ENCODE measurements at regions not wholly inside any gene's neighbourhood (a gene's known extent, or its start where the extent isn't known, plus 50 kb on each side); places are given as distances from the start of the nearest gene placed in this dataset.

DNA sequence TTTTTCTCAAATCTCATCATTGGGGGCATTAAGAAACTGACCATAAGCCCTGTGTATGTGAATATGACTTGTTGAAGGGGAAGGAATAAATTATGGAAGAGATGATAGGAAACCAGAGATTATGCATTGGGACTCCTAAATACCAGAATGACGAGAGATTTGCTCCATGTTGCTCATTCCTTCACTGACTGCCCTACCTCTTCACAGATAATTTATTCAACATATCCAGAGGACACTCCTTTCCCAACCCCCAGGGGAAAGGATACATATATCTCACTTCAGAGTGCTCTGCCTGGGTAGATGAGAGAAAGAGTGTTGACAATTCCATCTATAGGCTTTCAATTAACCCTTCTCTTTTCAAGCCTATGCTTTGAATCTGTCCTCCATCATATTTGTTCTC, 145.3 kb upstream of the RHOBTB1 start:
- DNase-seq (no peak), ATAC-seq (no peak)

DNA sequence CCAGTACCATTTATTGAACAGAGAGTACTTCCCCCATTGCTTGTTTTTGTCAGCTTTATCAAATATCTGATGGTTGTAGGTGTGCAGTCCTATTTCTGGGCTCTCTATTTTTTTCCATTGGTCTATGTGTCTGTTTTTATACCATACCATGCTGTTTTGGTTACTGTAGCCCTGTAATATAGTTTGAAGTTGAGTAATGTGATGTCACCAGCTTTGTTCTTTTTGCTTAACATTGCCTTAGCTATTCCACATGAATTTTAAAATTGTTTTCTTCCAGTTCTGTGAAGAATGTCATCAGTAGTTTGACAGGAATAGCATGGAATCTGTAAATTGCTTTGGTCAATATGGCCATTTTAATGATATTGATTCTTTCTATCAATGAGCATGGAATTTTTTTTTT, 140.5 kb upstream of the RHOBTB1 start:
- no peak for DNase-seq
- no peak for ATAC-seq

DNA sequence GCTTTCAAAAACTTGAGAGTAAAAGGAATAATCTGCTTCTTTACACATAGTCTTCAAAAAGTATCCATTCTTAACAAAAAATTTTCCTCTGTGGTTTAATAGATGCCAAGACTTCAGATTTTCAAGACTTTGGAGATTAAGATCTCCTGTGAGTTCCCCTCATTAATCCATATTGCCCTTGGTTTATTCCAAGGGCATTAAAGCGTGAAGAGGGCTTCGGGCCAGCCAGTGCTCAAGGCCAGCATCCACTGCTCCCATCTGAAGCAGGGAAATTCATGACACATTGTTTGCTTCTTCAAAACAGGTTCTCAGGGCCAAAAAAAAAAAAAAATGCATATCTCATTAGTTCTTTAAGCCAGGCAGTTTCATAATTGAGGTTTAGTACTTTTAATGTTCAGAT, 137.3 kb upstream of the RHOBTB1 start:
- ATAC-seq (no peak), DNase-seq (no peak)

DNA sequence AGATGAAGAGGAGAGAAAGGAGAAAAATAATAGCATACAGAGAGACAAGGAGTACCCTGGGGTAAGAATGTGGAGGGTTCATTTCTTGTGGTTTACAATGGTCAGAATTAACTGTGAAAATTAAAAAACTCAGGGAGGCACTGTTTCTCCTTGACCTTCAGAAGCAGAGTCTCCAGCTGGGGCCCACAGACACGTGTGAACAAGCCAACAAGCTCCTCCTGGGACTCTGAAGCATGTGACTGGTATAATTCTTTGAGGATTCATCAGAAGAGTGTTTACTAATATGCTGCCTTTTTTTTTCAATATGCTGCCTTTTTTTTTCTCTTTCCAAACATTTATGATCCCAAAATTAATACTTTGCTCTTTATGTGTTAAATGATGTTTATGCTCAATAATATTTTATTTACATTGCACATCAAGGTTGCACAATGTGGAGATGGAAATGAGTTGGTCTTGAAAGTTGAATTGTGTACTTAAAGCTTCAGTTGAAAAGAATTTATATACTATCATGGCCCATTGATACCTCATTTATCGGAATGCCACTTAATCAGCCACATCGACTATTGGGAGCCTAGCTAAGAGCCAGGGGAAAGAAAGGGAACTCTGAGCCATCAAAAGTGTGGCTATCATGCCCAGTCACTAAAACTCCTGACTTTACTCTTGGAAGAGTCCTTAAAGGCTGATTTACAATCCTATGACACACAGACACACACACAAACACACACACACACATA, 134.7 kb upstream of the RHOBTB1 start:
- DNase-seq: no peak

DNA sequence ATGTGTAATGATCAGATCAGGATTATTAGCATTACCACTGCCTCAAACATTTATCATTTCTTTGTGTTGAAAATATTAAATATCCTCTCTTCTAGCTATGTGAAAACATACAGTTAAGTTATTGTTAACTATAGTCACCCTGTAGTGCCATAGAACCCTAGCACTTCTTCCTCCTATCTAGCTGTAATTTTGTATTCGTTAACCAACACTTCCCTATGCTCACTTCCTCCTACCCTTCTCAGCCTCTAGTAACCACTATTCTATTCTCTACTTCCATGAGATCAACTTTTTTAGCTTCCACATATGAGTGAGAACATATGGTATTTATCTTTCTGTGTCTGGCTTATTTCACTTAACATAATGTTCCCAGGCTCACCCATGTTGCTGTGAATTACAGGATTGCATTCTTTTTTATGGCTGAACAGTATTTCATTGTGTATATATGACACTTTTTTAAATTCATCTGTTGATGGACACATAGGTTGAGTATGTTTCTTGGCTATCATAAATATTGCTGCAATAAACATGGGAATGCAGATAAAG, 132.7 kb upstream of the RHOBTB1 start:
- ATAC-seq (no peak), DNase-seq (no peak)

More for the DNA sequence above, 134.7 kb upstream of the RHOBTB1 start:
- ATAC-seq: no peak

DNA sequence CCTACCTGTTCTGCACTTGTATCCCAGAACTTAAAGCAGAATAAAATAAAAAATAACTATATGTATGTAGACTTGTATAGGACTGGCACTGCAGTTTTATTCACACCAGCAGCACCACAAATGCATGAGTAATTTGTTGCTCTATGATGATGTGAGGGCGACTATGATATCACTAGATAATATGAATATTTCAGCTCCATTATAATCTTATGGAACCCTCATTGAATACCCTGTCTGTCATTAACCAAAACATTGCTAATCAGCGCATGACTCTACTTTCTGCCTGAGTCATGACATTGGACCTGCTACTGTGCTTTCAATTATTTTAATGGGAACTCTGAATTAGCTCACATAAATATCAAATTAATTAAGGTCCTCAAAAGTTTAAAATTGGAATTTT, 129.4 kb upstream of the RHOBTB1 start:
- ATAC-seq (no peak), DNase-seq (no peak)

DNA sequence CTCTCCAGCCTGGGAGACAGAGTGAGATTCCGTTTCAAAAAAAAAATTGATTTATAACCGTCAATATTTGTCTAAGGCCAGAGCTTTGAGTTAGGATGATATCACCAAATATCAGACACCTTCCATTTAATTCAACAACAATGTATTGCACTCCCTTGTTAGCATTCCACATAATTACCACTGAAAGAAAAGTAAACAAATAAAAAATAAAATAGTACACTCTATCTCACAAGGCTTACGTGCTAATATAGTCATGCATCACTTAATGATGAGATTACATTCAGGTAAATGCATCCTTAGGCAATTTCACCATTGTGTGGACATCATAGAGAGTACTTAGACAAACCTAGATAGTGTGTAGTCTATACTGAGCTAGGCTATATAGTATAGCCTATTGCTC, 127.6 kb upstream of the RHOBTB1 start:
- DNase-seq: no peak
- no peak for ATAC-seq

DNA sequence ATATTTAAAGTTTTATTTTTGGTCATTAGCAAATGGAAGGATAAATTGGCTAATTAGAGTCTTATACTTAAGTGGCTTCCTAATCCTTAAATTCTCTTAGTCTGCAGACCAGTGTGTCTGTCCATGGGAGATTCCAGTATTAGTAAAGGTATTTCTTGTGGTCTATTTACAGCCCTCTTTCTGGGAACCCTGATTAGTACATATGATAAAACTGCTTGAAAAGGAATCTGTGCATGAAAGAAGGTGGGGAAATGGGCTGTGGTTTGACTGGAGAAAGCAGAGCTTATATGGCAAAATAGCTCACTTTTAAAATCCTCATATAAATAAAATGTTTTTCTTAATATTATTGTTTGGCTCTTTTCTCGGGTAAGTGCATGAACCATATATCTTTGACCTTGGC, 124.5 kb upstream of the RHOBTB1 start:
- no peak for DNase-seq
- no peak for ATAC-seq

DNA sequence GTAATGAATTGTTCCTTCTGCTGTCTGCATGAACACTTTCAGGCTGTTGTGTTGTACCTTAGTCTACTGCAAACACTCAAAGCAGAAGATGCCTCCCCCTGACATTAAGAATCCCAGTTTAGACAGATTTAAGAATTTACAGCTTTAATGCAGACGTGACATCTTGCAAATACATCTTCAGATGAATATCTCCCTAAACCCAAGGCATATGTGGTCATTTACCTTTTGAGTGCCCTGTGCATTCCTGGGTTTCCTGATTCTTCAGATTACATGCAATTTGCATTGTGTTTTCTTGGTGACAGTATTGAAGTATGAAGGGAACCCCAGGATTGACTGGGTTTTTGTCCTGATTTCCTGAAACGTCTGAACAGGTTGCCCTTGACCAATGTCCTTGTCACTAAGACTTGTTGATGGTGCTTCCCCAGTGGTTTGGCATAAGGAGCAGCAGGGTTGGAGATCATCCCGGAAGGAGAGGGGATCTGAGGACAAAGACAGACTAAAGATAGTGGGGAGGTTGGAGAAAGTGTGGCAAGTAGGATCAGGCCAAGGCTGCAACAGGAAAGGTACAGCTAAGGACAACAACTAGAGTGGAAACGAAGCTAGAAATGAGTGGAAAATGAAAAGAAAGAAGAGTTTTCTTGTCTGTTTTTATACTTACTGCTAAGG, 123.8 kb upstream of the RHOBTB1 start:
- DNase-seq (no peak), ATAC-seq (no peak)

DNA sequence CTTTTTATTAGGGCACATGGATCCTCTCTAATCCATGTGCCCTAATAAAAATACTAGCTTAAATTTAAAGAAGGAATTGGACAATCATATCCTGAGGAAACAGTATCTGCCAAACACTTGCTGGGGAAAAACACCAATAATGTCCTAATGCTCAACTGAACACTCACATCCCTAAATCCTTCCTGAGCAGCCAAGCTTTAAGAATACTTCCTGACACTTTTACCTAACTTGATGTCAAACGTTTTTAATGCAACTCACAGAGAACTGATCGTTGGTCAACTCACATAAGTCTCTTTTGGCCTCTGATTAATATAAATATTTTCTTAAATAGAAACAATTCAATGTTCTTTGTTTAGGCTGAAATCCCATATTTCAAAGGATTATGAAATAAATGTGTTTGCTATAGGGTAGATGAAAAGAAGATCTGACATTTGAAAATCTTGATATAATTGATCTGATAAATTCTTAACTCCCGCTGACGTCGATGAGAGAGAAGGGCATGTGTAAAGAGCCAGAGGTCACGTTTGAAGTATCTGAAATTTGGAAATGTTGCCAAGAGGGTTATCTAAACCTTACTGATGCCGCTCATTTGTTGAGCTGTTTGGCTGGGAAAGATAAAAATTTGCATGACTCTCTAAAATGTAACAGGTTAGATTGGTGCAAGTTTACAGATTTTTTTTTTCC, 122.8 kb upstream of the RHOBTB1 start:
- DNase-seq (no peak), ATAC-seq (no peak)

DNA sequence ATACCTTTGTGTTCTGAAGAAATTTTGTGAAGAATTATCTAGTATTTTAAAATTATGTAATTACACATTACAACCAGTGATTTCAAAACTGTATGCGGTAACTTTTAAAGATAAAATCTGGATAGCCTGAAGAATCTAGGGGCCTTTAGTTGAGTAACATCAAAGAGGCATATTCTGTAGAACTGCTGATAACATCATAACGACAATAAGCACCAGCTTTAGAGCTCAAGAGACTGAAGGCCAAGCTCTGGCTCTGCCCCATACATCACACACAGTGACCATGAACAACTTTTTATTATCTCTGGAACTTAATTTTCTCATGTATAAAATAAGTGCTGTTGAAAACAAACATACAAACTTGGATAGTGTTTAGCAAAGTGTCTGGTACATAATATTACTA, 121.1 kb upstream of the RHOBTB1 start:
- DNase-seq (no peak), ATAC-seq (no peak)

DNA sequence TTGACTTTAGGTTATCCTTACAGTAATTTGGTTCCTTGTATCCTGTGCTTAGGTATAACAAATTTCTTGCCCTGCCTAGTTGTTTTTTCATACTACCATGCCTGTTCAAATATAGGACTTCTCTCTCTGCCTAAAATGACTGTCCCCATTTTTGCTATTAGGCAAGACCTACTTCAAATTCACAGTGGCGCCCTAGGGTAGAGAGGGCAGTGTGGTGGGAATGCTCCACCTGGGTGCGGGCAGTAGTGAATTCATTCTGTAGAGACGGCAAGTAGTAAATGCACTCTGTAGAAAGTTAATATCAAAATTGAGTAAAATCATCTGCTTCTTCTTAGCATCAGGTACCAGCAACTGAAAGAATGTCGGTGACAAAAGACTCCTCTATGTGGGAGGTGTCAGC, 120.4 kb upstream of the RHOBTB1 start:
- ATAC-seq (no peak), DNase-seq (no peak)

DNA sequence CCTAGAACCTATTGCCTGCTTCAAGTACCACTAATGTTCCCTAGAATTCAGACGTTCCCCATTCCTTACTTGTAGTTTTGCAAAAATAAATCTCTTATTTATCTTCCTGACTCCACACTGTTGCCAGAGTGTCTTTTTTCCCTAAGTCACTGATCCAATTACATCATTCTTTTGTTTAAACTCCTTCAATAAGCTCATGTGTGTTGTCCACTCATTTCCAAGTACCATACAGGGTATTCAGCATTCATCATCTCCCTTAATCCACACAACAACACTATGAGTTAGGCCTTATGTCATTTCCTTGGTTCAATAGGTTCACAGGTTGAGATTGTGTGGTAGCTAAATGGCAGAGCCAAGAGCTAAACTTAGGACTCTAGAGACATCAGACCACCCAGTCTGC, 119.9 kb upstream of the RHOBTB1 start:
- no peak for DNase-seq
- no peak for ATAC-seq

DNA sequence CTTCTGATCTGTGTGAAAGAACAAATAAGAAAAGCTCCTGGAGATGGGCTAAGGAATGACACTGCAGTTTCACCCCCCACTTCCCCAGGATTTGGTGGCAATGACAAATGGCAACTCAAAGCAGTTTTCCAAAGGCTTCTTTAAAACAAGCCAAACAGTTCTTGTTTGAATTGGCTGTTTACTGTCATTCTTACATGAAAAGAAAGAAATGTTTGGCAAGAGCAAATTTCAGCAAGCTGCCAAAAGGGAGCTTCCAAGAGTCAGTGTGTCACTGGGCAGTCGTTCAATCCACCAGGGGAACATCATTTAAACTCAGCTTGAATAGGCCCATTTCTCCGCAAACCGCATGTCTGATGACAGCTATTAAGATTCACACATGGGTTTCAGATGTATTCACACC, 119.0 kb upstream of the RHOBTB1 start:
- ATAC-seq (no peak), DNase-seq (no peak)

DNA sequence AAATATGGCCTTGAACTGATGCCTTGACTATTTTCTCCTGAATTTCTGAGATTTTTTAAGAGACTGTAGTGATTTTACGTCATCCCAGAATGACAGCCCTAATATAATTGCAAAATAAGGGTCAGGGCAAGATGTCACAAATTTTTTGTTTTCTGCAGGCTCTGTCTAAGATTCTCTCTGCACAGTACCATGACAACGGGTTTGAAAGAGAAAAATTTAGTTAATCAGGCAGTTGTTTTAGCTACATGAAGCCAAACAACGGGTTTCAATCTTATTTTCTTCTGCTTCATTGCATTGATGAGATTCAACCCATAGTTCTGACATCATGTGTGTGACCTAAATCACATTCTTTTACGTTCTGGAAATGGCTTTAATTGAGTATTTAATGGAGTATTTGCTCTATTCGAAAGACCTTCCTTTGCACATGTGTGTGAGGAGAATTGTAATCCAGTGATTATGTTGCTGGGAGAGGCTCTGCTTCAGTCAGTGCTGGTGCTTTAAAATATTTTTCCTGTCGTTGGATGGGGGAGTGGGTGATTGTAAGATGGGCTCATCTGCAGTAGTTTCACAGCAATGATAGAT, 118.0 kb upstream of the RHOBTB1 start:
- ATAC-seq (no peak), DNase-seq (no peak)

DNA sequence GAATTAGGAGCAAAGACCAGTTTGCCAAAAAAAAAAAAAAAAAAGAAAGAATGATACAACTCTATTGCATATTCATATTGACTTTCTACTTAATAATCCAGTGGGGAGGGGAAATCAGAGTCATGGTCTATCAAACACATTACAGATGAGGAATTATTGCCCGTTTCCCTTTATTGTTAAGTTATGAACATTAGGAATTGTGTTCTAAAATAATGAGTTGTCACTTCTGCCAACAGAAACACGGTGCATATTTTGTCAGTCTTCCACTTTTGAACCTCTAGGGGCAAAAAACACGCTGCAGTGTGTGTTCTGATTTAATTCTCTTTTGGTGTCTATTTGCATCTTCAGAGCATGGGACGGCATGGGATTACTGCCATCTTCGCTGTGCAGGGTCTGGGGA, 115.7 kb upstream of the RHOBTB1 start:
- ATAC-seq: no peak
- DNase-seq: no peak

DNA sequence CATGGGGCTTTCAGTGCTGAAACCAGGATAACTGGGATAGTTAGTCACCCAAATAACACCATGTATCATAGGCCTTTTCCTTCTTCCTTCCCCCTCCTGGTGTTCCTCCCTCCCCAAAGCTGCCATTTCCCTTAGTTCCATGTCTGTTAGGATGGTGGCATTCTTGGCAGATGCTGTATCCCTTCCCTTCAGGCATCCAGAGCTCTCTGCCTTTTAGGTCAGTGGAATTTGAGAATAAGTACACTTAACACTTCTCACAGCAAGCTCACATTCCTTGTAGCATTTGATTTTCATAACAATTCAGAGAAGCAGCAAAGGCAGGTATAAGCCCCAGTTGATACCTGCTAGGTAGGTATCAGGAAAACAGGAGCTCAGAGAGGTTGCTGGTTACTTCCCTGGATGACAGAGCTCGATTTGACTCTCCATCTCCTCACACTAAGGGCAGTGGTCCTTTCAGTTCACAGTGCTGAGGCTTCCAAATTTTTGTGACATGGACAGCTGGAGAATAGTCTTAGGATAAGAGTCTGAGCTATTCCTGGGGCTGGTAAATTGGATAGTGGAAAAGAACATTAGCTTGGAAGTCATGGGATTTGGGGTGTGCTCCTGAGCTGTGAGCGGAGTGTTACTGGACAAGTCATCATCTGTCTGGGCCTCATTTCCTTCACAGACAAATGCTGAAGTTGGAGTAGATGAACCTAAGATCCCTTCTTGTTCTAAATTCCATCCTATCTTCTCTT, 108.7 kb upstream of the RHOBTB1 start:
- DNase-seq: no peak
- no peak for ATAC-seq

DNA sequence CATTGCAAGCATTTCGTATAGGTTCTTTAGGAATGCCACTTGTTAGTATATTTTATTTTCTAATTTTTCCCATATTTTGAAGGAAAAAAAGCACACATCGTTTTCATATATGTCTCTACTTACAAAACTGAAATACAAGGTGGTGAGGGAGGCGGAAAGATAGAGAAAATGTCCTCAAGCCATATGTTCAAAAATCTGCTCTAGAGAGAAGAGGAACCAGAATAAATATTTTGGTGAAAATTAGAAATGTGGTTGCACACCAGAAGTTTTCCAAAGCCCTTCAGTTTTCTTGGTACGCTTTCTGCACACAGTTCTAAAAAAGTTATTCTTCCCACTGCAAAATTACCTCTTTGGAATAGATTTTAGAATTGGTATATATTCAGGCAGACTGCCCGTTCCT, 107.4 kb upstream of the RHOBTB1 start:
- DNase-seq (no peak), ATAC-seq (no peak)

DNA sequence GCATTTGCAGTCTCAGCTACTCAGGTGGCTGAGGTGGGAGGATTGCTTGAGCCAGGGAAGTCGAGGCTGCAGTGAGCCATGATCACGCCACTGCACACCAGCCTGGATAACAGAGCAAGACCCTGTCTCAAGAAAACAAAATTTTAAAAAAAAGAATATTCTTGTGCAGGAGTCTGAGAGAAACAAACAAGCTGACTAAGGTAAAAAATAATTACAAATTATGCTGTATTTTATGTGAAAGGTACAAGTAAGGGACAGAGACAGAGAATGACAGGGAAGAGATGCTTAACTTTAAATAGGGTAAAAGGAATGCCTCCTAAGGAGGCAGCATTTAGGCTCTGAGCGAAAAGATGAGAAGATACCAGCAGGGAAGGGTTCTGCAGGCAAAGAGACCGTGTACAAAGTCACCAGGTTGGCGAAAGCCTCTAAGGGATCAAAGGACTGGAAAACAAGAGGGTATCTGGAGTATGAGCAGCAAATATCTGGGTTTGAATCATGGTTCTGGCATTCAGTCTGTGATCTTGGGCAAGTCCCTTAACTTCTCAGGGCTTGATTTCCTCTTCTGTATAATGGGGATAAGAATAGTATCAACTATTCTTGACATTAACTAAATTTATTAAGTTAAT, 106.2 kb upstream of the RHOBTB1 start:
- no peak for DNase-seq
- no peak for ATAC-seq

DNA sequence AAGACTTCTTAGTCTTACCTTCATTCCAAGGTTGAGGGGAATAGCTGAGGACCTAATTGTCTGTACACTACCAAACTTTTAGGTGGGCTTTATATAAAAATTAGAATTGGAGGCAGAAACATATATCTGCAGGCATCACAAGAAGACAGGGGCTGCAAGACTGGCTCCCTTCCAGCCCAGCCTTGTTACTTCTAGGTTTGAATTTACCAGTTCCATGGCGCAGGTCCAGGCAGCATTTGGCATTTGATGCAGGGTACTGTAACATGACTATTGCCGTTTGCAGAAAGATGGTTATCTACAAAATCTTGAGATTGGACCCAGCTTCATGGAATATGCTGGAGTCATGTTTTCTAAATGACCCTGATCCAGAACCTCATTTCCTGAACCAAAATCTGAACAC, 105.4 kb upstream of the RHOBTB1 start:
- ATAC-seq (no peak), DNase-seq (no peak)

DNA sequence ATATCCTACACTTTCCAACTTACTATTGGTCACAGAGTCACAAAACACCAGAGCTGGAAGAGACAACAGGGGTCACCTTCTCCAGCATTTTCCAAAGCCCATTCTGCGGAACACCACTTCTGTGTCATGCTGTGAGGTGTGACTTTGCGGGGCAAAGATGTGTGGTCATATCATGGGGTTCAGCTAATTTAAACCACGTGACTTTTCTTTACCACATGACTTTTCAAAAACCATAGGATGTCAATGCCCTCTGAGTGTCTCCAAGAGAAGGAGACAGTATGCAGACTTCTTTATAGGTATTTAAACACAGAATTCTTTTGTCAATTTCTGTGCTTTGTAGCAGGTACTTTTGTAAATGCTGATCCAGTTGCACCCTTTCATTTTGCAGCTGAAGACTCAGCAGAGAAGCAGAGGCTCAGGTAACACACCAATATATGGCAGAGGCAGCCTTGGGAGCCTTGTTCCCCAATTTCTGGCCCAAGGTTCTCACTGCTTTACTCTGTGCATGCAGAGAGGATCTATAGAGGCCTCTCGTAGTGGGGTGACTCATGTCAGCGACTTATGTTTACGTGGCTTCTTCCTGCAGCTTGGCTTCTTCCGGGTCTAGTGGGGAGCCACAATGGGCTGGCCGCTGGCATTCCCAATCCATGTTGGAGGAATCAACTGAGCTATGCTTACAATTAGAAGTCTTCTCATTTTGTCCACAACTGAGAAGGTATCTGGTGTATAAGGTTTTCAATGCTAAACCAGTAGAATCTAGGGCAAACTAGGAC, 104.0 kb upstream of the RHOBTB1 start:
- DNase-seq: no peak
- ATAC-seq: no peak
